Mammary epithelial cell (primary cell): ENCODE measurements at regions not wholly inside any gene's neighbourhood (a gene's known extent, or its start where the extent isn't known, plus 50 kb on each side); places are given as distances from the start of the nearest gene placed in this dataset.

Experiments used
- EZH2 ChIP-seq: IDR thresholded peaks from 2 replicates; pipeline ENCODE4 v1.6.1; 2012; ENCODE audit warnings: low read length, inconsistent platforms, borderline replicate concordance
- TF ChIP-seq, protein P1 (sequence below), 2 donors: IDR thresholded peaks in 1 of 2; conservative IDR thresholded peaks in 1 of 2; 2 replicates each; pipeline ENCODE4 v1.5.1; 2011 to 2012; ENCODE audit warnings: inconsistent platforms in 2 of 2, low read length in 2 of 2, mild to moderate bottlenecking in 2 of 2, control low read depth in 1 of 2, low read depth in 1 of 2; ENCODE audit not compliant: insufficient read depth in 1 of 2; ENCODE audit errors: extremely low read depth in 1 of 2

DNA sequence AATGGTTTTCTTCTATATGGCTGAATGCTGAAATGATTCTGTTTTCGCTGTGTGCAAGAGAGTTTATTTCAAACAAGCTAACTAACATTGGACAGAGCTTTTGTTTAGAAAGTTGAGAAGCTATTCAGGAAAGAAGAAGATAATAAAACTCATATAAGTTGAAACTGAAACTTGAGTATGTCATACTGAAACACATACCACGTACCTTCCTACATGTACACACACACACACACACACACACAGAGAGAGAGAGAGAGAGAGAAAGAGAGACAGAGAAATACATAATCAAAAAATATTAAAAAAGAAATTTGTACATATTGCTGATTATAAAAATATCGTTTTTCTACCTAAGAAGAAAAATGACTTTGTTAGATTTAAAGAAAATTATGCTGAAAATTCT lies 561.9 kb upstream of the KCND2 start:
- TF ChIP-seq, protein P1, sequence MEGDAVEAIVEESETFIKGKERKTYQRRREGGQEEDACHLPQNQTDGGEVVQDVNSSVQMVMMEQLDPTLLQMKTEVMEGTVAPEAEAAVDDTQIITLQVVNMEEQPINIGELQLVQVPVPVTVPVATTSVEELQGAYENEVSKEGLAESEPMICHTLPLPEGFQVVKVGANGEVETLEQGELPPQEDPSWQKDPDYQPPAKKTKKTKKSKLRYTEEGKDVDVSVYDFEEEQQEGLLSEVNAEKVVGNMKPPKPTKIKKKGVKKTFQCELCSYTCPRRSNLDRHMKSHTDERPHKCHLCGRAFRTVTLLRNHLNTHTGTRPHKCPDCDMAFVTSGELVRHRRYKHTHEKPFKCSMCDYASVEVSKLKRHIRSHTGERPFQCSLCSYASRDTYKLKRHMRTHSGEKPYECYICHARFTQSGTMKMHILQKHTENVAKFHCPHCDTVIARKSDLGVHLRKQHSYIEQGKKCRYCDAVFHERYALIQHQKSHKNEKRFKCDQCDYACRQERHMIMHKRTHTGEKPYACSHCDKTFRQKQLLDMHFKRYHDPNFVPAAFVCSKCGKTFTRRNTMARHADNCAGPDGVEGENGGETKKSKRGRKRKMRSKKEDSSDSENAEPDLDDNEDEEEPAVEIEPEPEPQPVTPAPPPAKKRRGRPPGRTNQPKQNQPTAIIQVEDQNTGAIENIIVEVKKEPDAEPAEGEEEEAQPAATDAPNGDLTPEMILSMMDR (conservative IDR thresholded peaks at IDR 0.05 in 1 of 2, IDR thresholded peaks at IDR 0.05 in 1 of 2; ENCODE audit: extremely low read depth in 1 of 2, insufficient read depth in 1 of 2, low read depth in 1 of 2, low read length in 2 of 2) = no peak
- no peak for TF ChIP-seq EZH2
